K562 (cell line): ENCODE measurements at regions not wholly inside any gene's neighbourhood (a gene's known extent, or its start where the extent isn't known, plus 50 kb on each side); places are given as distances from the start of the nearest gene placed in this dataset.

ENCODE experiments used
- ATAC-seq: fragments of 200-7000 bp; cut with Tn5 transposase; 3 replicates; pipeline ENCODE4 v1.9.1; 2020; ENCODE audit warnings: moderate library complexity
- BruUV-seq: library from RNA; stranded (reverse); fragments of 400-500 nt; replicated peaks from 2 replicates; lab custom pipeline; 2021; lab: Mats Ljungman, UMichigan
- CTCF ChIA-PET: fragments of 300-600 bp; formaldehyde crosslinking; extraction: SDS; loops from one replicate; lab custom pipeline; 2021; ENCODE audit warnings: low intra/inter-chr PET ratio; lab: Yijun Ruan, JAX
- POLR2A ChIA-PET: fragments of 300-600, 350-650 bp; sonication (Branson Sonifier 250); formaldehyde crosslinking; extraction: SDS; loops from one replicate; lab custom pipeline; 2021; ENCODE audit warnings: antibody characterized with exemption, inconsistent platforms; lab: Yijun Ruan, JAX
- DNase-seq, 4 experiments: peaks; one replicate each; pipeline versions ENCODE4 v3.0.0 to v3.0.0-alpha.2; 2011 to 2018; ENCODE audit warnings: low spot score in 3 of 4, mixed read lengths in 3 of 4; ENCODE audit errors: extremely low read depth in 1 of 4
- FAIRE-seq: peaks from 2 replicates; lab custom pipeline; 2011; peaks lifted over from hg19 to GRCh38; lab: Jason Lieb, UNC
- H2AFZ ChIP-seq: 2 replicates; pipeline ENCODE4 v1.6.0; 2011; ENCODE audit warnings: low read depth, low read length, control low read depth, inconsistent platforms
- H3K27ac ChIP-seq: fragments of 200-600 bp; 3 replicates; pipeline ENCODE4 v1.8.0; 2011; ENCODE audit warnings: low read depth, mild to moderate bottlenecking, control low read depth, inconsistent platforms, low read length, moderate library complexity, mixed read lengths; ENCODE audit errors: extremely low read depth
- H3K27me3 ChIP-seq, 2 experiments: fragments of 300-600 bp in 1 of 2; 2 replicates in 1 of 2; 3 replicates in 1 of 2; pipeline versions ENCODE4 v1.6.0 to v1.8.0; 2011; ENCODE audit warnings: inconsistent platforms in 2 of 2, low read length in 2 of 2, mild to moderate bottlenecking in 1 of 2, mixed read lengths in 1 of 2, moderate library complexity in 1 of 2; ENCODE audit not compliant: control insufficient read depth in 2 of 2, insufficient read depth in 2 of 2
- H3K36me3 ChIP-seq: fragments of 300-600 bp; 3 replicates; pipeline ENCODE4 v1.8.0; 2011; ENCODE audit warnings: mild to moderate bottlenecking, low read length, inconsistent platforms; ENCODE audit not compliant: control insufficient read depth, insufficient read depth
- H3K4me1 ChIP-seq, 2 experiments: fragments of 200-600 bp in 1 of 2; replicated peaks in 1 of 2; 2 replicates in 1 of 2; 3 replicates in 1 of 2; pipeline versions ENCODE4 v1.5.1 to v1.8.0; 2011; ENCODE audit warnings: inconsistent platforms in 2 of 2, low read length in 2 of 2, mild to moderate bottlenecking in 1 of 2, mixed read lengths in 1 of 2, moderate library complexity in 1 of 2; ENCODE audit not compliant: control insufficient read depth in 2 of 2, insufficient read depth in 2 of 2
- H3K4me2 ChIP-seq: 2 replicates; pipeline ENCODE4 v1.6.1; 2011; ENCODE audit warnings: low read length, control low read depth, inconsistent platforms, mixed read lengths; ENCODE audit not compliant: insufficient read depth
- H3K4me3 ChIP-seq: fragments of 200-600 bp; sonication (generic), shearing (Covaris generic); 2 replicates; pipeline ENCODE4 v1.5.1; 2016; ENCODE audit warnings: control low read depth, inconsistent platforms
- H3K79me2 ChIP-seq: fragments of 200-600 bp; 3 replicates; pipeline ENCODE4 v1.8.0; 2011; ENCODE audit warnings: low read length, inconsistent platforms; ENCODE audit not compliant: control insufficient read depth, insufficient read depth
- H3K9ac ChIP-seq, 2 experiments: 2 replicates each; pipeline versions ENCODE4 v1.6.0 to v1.6.1; 2011; ENCODE audit warnings: low read depth in 2 of 2, low read length in 2 of 2, control low read depth in 1 of 2, inconsistent platforms in 1 of 2, mild to moderate bottlenecking in 1 of 2, mixed read lengths in 1 of 2; ENCODE audit not compliant: insufficient read depth in 1 of 2
- H3K9me1 ChIP-seq: one replicate; pipeline ENCODE4 v1.6.0; 2011; ENCODE audit warnings: inconsistent platforms, mild to moderate bottlenecking, low read length, moderate library complexity; ENCODE audit not compliant: control insufficient read depth, insufficient read depth
- H3K9me3 ChIP-seq: replicated peaks from 2 replicates; pipeline ENCODE4 v1.5.1; 2011; ENCODE audit warnings: low read depth, low read length, inconsistent platforms; ENCODE audit not compliant: control insufficient read depth, insufficient read depth
- H4K20me1 ChIP-seq: replicated peaks from 2 replicates; pipeline ENCODE4 v1.6.1; 2011; ENCODE audit warnings: low read length, inconsistent platforms, mixed read lengths; ENCODE audit not compliant: control insufficient read depth, insufficient read depth
- BMI1 ChIP-seq: fragments of 150-350 bp; IDR thresholded peaks from 2 replicates; pipeline ENCODE4 v1.6.1; 2014; ENCODE audit warnings: low read length
- ESRRB ChIP-seq: fragments of 250-450 bp; sonication (Bioruptor Pico); IDR thresholded peaks from 2 replicates; pipeline ENCODE4 v1.5.0; 2020; ENCODE audit warnings: mild to moderate bottlenecking, moderate library complexity, borderline replicate concordance
- HDAC2 ChIP-seq: fragments of 450-650 bp; IDR thresholded peaks from 2 replicates; pipeline ENCODE4 v1.6.1; 2016; ENCODE audit warnings: mild to moderate bottlenecking
- HNRNPK ChIP-seq: fragments of 200-400 bp; formaldehyde crosslinking; IDR thresholded peaks from one replicate; pipeline ENCODE4 v1.6.1; 2018; ENCODE audit warnings: mild to moderate bottlenecking, low read depth, low read length; ENCODE audit not compliant: poor library complexity, severe bottlenecking
- MLLT1 ChIP-seq, 2 experiments: fragments of 450-650 bp; IDR thresholded peaks; 2 replicates each; pipeline ENCODE4 v1.6.1; 2016
- NR3C1 ChIP-seq: sonication (generic); formaldehyde crosslinking; IDR thresholded peaks from 2 replicates; pipeline ENCODE4 v1.8.1; 2022; ENCODE audit warnings: missing genetic modification reagents
- POLR2A ChIP-seq: fragments of 450-650 bp; conservative IDR thresholded peaks from 2 replicates; pipeline ENCODE4 v1.6.1; 2016
- SIN3A ChIP-seq, 2 experiments: fragments of 150-350 bp in 1 of 2; IDR thresholded peaks; 2 replicates each; pipeline ENCODE4 v1.6.1; 2011 to 2016; ENCODE audit warnings: borderline replicate concordance in 2 of 2, low read depth in 2 of 2, low read length in 2 of 2, mild to moderate bottlenecking in 2 of 2, moderate library complexity in 2 of 2; ENCODE audit not compliant: control insufficient read depth in 1 of 2
- SMARCA4 ChIP-seq: fragments of 450-650 bp; IDR thresholded peaks from 2 replicates; pipeline ENCODE4 v1.6.1; 2016
- SP1 ChIP-seq: sonication (generic); formaldehyde crosslinking; IDR thresholded peaks from 2 replicates; pipeline ENCODE4 v1.8.1; 2022; ENCODE audit warnings: mild to moderate bottlenecking, missing genetic modification reagents
- ZNF217 ChIP-seq: sonication (generic); formaldehyde crosslinking; IDR thresholded peaks from 2 replicates; pipeline ENCODE4 v1.8.0; 2022; ENCODE audit warnings: mild to moderate bottlenecking, missing genetic modification reagents
- WGBS: fragments of 100-300 bp; shearing (Covaris generic); methylation state at CpG from one replicate; pipeline ENCODE4 v1.1.6; 2016; ENCODE audit warnings: low coverage, mixed read lengths; ENCODE audit not compliant: insufficient coverage; ENCODE audit errors: missing lambda C conversion rate; 5-methylcytosine and 5-hydroxymethylcytosine counted together
- in situ Hi-C: fragments of 300-500 bp; cut with MboI; formaldehyde crosslinking; loops from 4 replicates; pipeline ENCODE4 v1.15.0; 2018; ENCODE audit warnings: inconsistent platforms, mixed read lengths
- intact Hi-C: fragments of 100-400 bp; cut with micrococcal nuclease; formaldehyde crosslinking; loops from 2 replicates; pipeline ENCODE4 v1.14.2; 2022
- TF ChIP-seq, protein P1 (sequence below), 2 experiments: fragments of 450-650 bp; conservative IDR thresholded peaks; 2 replicates each; pipeline ENCODE4 v1.6.1; 2017; ENCODE audit warnings: mild to moderate bottlenecking in 2 of 2, moderate library complexity in 2 of 2
- TF ChIP-seq, protein P2 (sequence below): sonication (generic); formaldehyde crosslinking; IDR thresholded peaks from 2 replicates; pipeline ENCODE4 v1.8.0; 2022; ENCODE audit warnings: missing genetic modification reagents, mild to moderate bottlenecking, borderline replicate concordance
- TF ChIP-seq, protein P3 (sequence below), 3 experiments: fragments of 200-800 bp in 1 of 3; fragments of 250-450 bp in 1 of 3; fragments of 450-650 bp in 1 of 3; sonication (Bioruptor Pico) in 1 of 3; sonication (Bioruptor generic) in 1 of 3; formaldehyde crosslinking in 1 of 3; IDR thresholded peaks; 2 replicates each; pipeline versions ENCODE4 v1.6.1 to v1.8.0; 2016 to 2022; ENCODE audit warnings: mild to moderate bottlenecking in 2 of 3, missing genetic modification characterization in 2 of 3, missing compliant biosample characterization in 1 of 3, moderate library complexity in 1 of 3

- no peak for TF ChIP-seq MLLT1 (IDR thresholded peaks at IDR 0.05)
- peak; percentile 69 for TF ChIP-seq POLR2A
- 0 out of 2 replicates have a peak, but pooled peaks have one; percentile 16 for TF ChIP-seq SMARCA4
- TF ChIP-seq SP1 (CRISPR knock-in tag) = no peak
These were observed 214.0 kb upstream of the HTR2A start (continued) for GRCh38 chr13:47110833-47111240.

DNA sequence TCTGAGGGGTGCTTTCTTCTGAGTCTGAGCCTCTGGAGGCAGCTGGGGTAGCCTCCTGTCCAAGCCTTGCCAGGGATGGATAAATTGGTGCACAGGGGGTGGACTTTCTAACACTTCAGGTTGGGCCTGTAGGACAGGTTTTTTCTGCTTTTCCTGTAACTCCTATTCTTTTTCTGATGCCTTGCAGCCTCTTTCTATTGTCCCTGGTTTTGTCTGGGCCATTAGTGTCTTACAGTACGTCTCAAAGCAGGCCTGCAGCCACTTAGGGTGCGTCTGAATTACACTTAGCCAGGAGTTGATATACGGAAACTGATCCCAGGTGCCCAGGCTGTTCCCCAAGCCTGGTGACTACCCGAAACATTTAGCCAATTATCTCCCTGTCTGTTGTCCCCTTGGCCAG is 213.3 kb upstream of the HTR2A start:
- no peaks in the 10 kb centered on the region for H4K20me1 ChIP-seq
- ChIA-PET POLR2A (no interaction called here), CTCF (no interaction called here)
- FAIRE-seq (no peak), ATAC-seq (no peak; the same call in 2 of the 3 replicates), DNase-seq (no peak)
- H3K27me3 ChIP-seq = no peaks in the 10 kb centered on the region
- 27% methylated on average over 3 of the region's 4 CpGs for WGBS
- peak overlapping the region; percentile 81 for H3K4me2 ChIP-seq
- no peaks in the 10 kb centered on the region for H3K9me3 ChIP-seq
- H3K9me1 ChIP-seq = no peaks in the 10 kb centered on the region
- peaks cover 0 to 13% of the 10 kb centered on the region in 2 experiments; a peak in 2 of 5 replicates for H3K4me1 ChIP-seq
- intact Hi-C loops = no loop called here
- no peak overlapping the region for H3K4me3 ChIP-seq
- no TSS peak for BruUV-seq
- H2AFZ ChIP-seq = peak overlapping the region; percentile 95
- H3K36me3 ChIP-seq = no peaks in the 10 kb centered on the region
- in situ Hi-C loops = no loop called here
- TF ChIP-seq HDAC2 (no peak), HNRNPK (no peak), BMI1 (no peak), NR3C1 (CRISPR knock-in tag) (no peak), SIN3A (IDR thresholded peaks at IDR 0.05; ENCODE audit: borderline replicate concordance in 2 of 2, control insufficient read depth in 1 of 2, low read depth in 2 of 2, low read length in 2 of 2) (no peak), ESRRB (CRISPR knock-in tag) (no peak), ZNF217 (CRISPR knock-in tag) (no peak)
- TF ChIP-seq, protein P1, sequence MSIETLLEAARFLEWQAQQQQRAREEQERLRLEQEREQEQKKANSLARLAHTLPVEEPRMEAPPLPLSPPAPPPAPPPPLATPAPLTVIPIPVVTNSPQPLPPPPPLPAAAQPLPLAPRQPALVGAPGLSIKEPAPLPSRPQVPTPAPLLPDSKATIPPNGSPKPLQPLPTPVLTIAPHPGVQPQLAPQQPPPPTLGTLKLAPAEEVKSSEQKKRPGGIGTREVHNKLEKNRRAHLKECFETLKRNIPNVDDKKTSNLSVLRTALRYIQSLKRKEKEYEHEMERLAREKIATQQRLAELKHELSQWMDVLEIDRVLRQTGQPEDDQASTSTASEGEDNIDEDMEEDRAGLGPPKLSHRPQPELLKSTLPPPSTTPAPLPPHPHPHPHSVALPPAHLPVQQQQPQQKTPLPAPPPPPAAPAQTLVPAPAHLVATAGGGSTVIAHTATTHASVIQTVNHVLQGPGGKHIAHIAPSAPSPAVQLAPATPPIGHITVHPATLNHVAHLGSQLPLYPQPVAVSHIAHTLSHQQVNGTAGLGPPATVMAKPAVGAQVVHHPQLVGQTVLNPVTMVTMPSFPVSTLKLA (conservative IDR thresholded peaks at IDR 0.05) = no peak
- TF ChIP-seq, protein P2, sequence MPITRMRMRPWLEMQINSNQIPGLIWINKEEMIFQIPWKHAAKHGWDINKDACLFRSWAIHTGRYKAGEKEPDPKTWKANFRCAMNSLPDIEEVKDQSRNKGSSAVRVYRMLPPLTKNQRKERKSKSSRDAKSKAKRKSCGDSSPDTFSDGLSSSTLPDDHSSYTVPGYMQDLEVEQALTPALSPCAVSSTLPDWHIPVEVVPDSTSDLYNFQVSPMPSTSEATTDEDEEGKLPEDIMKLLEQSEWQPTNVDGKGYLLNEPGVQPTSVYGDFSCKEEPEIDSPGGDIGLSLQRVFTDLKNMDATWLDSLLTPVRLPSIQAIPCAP (CRISPR knock-in tag) = no peak
- TF ChIP-seq, protein P3, sequence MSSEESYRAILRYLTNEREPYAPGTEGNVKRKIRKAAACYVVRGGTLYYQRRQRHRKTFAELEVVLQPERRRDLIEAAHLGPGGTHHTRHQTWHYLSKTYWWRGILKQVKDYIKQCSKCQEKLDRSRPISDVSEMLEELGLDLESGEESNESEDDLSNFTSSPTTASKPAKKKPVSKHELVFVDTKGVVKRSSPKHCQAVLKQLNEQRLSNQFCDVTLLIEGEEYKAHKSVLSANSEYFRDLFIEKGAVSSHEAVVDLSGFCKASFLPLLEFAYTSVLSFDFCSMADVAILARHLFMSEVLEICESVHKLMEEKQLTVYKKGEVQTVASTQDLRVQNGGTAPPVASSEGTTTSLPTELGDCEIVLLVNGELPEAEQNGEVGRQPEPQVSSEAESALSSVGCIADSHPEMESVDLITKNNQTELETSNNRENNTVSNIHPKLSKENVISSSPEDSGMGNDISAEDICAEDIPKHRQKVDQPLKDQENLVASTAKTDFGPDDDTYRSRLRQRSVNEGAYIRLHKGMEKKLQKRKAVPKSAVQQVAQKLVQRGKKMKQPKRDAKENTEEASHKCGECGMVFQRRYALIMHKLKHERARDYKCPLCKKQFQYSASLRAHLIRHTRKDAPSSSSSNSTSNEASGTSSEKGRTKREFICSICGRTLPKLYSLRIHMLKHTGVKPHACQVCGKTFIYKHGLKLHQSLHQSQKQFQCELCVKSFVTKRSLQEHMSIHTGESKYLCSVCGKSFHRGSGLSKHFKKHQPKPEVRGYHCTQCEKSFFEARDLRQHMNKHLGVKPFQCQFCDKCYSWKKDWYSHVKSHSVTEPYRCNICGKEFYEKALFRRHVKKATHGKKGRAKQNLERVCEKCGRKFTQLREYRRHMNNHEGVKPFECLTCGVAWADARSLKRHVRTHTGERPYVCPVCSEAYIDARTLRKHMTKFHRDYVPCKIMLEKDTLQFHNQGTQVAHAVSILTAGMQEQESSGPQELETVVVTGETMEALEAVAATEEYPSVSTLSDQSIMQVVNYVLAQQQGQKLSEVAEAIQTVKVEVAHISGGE (CRISPR knock-in tag; IDR thresholded peaks at IDR 0.05) = no peak
- H3K9ac ChIP-seq = no peak overlapping the region
- H3K79me2 ChIP-seq = no peaks in the 10 kb centered on the region
- H3K27ac ChIP-seq = peak overlapping the region; percentile 79
